ENCODE measurements at regions not wholly inside any gene's neighbourhood (a gene's known extent, or its start where the extent isn't known, plus 50 kb on each side); places are given as distances from the start of the nearest gene placed in this dataset.

DNA sequence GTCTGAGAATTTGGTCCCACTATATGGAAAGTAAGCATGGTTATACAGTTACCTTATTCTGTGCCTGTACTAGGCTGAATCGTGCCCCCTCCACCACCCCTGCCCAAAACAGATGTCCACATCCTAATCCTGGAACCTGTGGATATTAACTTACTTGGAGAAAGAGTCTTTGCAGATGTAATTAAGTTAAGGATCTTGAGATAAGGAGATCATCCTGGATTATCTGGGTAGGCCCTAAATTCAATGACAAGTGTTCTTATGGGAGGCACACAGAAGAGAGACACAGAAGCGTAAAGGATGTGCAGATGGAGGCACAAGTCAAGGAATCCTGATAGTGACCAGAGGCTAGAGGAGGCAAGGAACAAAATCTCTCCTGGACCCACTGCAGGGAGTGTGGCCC lies 116.7 kb upstream of the MAN1A1 start:
- no peak for DNase-seq

DNA sequence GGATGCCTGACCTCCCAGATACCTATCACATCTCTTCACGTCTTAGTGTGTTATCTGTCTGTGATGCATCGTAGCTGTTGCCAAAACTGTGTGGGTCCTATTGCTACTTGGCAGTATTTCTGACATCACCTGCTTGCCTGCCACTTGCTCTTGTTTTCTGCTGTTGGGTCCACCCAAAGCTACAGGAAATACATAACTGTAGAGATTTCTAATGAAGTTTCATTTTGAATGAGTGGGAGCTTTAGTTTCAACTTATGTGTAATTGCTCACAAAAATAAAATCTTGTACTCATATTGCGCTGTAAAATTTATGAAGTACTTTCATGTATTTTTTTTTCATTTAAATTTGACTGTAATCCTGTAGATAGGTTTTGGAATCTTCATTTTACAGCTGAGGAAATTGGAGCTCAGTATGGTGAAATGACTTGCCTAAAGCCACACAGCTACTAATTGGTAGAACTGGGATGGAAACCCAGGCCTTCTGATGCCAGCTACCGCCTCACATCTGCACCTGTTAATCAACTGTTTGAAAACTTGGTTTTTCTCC lies 113.6 kb upstream of the MAN1A1 start:
- no peak for DNase-seq

DNA sequence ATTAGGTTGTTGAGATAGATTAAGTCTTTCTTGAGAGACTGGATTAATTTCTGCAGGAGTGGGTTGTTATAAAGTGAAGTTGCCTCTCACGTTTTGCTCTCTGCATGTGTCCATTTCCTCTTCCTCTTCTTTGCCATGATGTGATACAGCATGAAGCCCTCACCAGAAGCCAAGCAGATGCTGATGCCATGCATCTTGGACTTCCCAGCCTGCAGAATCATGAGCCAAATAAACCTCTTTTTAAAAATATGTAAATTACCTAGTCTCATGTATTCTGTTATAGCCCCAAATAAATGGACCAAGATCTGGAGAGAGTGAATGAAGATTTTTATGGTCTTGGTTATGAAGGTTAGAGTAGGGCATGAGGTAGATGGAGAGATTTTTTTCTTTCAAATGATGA lies 111.6 kb upstream of the MAN1A1 start:
- DNase-seq: no peak

DNA sequence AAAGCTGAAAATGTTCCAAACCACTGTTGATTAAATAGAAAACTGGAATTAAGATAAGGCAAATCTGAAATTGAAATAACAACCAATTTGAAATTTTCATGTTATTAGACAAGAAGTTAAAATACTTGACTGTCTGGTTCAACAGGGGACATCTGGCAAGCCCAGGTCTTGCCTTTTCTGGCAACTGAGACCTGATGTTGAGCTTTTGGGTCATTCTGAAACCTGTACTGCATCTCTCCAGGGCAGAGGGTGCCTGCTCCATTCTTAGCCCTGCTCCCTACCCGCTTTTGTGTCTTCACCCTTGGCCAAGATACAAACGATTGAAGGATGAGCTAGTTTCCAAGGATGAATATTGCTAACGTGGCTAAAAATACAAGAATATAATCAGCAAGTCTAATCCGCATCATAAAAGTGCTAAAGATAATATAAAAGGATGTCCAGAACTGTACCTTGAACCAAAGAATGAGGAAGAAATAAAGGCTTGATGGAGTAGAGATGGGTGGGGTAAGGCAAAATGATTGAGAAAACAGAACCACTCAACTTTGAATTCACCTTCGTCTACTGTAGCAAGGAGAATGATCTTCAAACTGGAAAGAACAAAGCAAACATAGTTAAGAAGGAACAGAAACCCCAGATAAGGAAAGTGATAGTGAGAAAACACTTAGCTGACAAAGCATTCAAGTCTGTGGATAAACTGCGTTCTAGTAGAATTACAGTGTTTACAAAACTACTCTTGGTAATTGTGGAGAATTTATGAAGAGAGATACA lies 109.8 kb upstream of the MAN1A1 start:
- DNase-seq: no peak

GRCh38 chr6:119454714-119455113 lies 105.2 kb upstream of the MAN1A1 start:
- no peak for DNase-seq

GRCh38 chr6:119453242-119454200 lies 104.0 kb upstream of the MAN1A1 start:
- no peak for DNase-seq

GRCh38 chr6:119449331-119450156 lies 100.0 kb upstream of the MAN1A1 start:
- DNase-seq: peak; percentile 44

- no peak for DNase-seq
Measured at GRCh38 chr6:119447921-119448320, 98.4 kb upstream of the MAN1A1 start.

GRCh38 chr6:119446609-119447008 lies 97.0 kb upstream of the MAN1A1 start:
- DNase-seq: no peak

GRCh38 chr6:119446115-119446554 lies 96.6 kb upstream of the MAN1A1 start:
- no peak for DNase-seq

GRCh38 chr6:119445666-119446065 lies 96.1 kb upstream of the MAN1A1 start:
- DNase-seq: no peak

GRCh38 chr6:119444642-119445557 lies 95.3 kb upstream of the MAN1A1 start:
- no peak for DNase-seq

DNA sequence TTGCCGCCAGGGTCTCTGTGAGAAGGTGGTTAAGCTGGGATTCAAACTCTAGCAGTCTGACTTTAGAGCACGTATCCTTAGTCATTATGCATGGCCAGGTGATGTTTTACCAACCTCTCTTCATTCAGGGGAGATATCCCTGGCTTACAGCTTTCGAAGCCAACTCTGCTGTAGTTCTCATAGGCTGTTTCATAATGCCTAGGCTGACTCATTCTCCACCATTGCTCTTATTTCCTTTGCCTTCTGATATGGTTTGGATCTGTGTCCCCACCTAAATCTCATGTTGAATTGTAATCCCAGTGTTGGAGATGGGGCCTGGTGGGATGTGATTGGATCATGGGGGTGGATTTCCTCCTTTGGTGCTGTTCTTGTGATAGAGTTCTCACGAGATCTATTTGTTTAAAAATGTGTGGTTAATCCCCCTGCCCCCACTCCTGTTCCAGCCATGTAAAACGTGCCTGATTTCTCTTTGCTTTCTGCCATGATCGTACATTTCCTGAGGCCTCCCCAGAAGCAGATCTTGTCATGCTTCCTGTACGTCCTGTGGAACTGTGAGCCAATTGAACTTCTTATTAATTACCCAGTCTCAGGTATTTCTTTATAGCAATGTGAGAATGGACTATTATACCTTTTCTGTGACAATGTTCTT lies 94.6 kb upstream of the MAN1A1 start:
- DNase-seq: no peak

GRCh38 chr6:119442776-119443184 lies 93.2 kb upstream of the MAN1A1 start:
- peak; percentile 79 for DNase-seq

DNA sequence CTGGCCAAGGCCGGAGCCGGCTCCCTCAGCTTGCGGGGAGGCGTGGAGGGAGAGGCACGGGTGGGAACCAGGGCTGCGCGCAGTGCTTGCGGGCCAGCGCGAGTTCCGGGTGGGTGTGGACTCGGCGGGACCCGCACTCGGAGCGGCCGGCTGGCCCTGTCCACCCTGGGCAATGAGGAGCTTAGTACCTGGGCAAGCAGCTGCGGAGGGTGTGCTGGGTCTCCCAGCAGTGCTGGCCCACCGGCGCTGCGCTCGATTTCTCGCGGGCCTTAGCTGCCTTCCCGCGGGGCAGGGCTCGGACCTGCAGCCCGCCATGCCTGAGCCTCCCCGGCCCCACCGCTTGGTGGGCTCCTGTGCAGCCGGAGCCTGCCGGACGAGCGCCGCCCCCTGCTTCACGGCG lies 91.4 kb upstream of the MAN1A1 start:
- DNase-seq: no peak

GRCh38 chr6:119436583-119436982 lies 87.0 kb upstream of the MAN1A1 start:
- no peak for DNase-seq

- no peak for DNase-seq
Measured at GRCh38 chr6:119431799-119432198, 82.2 kb upstream of the MAN1A1 start.

DNA sequence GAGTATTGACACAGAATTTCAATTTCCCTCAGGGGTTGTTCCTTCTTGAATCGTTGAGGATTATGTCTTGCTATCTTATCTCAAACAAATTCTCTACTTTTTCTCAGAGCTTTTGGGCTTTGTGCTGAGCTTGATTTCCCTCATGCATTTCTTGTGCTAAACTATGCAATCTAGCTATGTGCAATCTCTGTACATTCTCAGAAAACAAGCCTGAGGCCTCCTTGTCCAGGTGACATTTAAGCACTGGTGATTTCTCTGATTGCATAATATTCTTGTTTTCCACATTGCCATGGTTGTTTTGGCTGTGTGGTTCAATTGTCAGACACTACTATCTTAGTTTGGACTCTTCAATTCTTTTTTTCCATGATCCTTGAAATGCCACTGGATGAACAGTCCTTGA lies 81.2 kb upstream of the MAN1A1 start:
- DNase-seq: no peak

DNA sequence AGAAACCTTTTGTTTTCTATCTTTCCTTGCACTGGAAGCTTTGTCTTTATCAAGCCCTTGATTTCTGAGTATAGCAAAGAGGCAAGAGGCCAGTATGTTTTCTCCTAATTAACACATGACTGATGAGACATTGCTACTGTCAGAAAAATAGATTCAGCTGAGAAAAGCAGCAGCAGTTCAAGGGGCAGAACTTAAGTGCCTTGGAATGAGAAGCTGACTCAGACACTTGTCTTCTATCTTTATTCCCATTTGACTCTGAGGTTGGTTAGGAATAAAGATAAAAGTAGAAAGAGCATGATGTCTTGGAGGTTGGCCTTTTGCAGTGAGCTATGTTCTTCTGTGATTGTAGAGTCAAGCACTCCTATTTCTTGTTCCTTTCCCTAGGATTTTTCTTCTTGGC lies 79.1 kb upstream of the MAN1A1 start:
- DNase-seq: no peak

GRCh38 chr6:119426619-119427018 lies 77.1 kb upstream of the MAN1A1 start:
- no peak for DNase-seq

DNA sequence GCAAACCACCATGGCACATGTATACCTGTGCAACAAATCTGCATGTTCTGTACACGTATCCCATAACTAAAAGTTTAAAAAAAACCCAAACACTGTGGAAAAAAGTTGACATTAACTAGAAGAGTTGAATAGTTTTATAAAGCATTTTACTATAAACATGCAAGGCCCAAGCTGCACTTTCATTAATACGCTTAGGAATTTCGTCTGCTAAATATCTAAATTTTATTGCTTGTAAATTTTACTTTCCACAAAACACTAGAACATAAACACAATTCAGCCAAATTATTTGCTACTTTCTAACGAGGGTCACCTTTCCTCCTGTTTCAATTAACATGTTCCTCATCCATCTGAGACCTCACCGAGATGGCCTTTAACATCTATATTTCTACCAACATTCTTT lies 74.4 kb upstream of the MAN1A1 start:
- no peak for DNase-seq

Data from GF-D8 (cell line).